Left lobe of liver (tissue), 2 donors: ENCODE measurements at regions not wholly inside any gene's neighbourhood (a gene's known extent, or its start where the extent isn't known, plus 50 kb on each side); places are given as distances from the start of the nearest gene placed in this dataset.

ENCODE experiments used
- ATAC-seq: fragments of 200-7000 bp; cut with Tn5 transposase; one replicate; pipeline ENCODE4 v1.9.1; 2020; ENCODE audit warnings: mild to moderate bottlenecking, moderate library complexity
- DNase-seq: peaks from one replicate; pipeline ENCODE4 v3.0.0-alpha.2; 2020; ENCODE audit warnings: low spot score
- donor health status: DM: no; HTN: no; CAD: no; lungs with moderate emphysema.
- donor health status: DM: no; HTN: yes; CAD: no.

DNA sequence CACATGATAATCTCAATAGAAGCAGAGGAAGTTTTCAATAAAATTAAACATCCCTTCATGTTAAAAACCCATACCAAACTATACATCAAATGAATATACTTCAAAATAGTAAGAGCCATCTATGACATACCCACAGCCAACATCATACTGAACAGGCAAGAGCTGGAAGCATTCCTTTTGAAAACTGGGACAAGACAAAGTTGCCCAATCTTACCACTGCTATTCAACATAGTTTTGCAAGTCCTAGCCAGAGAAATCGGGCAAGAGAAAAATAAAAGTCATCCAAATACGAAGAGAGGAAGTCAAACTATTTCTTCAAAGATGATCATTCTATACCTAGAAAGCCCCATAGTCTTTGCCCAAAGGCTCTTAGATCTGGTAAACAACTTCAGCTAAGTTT is 454.7 kb upstream of the PRICKLE1 start:
- ATAC-seq = no peak
- no peak for DNase-seq

DNA sequence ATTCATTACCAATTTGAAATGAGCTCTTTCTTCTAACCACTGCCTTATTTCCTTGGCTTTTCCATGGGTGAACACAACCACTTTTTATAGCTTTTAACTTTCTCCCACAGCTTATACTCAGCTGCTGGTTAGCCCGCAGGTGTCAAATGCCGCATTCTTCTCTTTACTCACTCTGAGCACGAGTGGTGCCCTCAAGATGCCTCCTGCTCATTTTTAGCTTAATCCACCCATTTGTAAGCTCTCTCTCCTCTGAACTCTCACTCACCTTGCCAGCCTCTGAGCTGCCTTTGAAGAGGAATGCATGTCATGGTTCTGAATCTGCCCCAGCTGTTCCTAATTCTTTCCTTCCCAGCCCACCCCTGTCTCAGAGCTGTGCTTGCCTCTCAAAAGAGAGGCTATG is 449.4 kb upstream of the PRICKLE1 start:
- no peak for DNase-seq
- ATAC-seq = no peak

DNA sequence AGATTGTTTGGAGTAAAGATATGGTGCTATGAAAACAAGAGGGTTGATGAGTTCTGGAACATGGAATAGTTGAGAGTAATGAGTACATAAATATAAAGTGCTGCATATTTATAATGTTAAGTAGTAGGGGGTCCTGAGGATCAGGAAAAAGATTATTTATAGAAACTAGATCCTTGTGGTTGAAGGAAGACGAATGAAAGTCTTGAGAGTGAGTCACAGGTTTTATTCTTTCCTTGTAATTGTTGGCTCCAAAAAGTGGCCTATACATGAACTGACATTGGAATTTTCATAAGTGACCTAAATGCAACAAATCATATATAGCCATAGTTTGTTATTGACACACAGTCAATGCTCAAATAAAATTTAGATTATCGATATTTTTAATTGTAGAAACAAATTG is 440.4 kb upstream of the PRICKLE1 start:
- ATAC-seq (no peak), DNase-seq (no peak)

DNA sequence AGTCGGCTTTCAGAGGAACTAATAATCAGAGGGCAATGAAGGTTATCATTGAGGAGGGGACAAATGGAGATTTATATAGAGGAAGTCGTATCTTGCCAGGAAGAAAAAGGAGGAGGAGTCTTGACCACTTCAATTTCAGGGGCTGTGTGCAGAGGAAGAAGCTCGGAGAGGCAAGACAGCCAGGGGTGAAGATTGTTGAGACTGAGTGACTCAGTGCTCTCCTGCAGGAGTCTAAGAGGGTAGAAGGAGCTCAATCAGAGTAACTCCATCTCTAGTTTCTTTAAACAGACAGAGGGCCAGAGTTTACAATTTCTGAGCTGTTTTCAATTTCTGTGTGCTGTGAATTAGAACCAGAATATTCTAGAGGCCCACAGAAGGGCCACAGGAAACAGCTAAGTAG is 439.3 kb upstream of the PRICKLE1 start:
- no peak for ATAC-seq
- no peak for DNase-seq

DNA sequence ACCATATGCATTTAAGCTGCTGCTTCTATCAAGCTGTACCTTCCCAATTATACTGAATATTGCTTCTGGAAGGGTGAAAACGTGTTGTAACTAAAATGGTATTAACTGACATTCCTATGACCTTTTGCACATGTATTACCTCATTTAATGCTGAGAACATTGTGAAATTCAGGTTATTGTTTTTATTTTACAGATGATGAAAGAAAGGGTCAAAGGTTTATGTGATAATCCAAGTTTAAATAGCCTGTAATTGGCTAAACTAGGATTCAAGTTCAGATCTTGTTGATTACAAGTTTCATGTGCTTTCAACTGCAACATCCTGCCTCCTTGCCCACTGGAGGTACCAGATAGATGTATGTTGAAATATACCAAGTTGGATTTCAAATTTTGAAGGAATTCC is 433.3 kb upstream of the PRICKLE1 start:
- ATAC-seq = no peak
- no peak for DNase-seq

DNA sequence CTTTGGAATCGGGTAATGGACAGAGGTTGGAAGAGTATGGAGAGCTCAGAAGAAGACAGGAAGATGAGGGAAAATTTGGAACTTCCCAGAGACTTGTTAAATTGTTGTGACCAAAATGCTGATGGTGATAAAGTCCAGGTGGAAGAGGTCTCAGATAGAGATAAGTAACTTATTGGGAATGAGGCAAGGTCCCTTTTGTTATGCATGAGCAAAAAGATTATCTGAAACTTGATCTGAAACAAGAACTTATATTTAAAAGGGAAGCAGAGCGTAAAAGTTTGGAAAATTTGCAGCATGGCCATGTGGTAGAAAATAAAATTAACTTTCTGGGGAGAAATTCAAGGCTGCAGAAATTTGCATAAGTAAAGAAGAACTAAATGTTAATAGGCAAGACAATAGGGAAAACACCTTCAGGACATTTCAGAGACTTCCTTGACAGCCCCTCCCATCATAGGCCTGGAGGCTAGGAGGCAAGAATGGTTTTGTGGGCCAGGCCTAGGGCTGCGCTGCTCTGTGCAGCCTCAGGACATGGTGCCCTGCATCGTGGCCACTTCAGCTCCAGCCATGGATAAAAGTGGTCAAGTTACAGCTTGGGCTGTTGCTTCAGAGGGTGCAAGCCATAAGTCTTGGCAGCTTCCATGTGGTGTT is 425.7 kb upstream of the PRICKLE1 start:
- no peak for ATAC-seq

DNA sequence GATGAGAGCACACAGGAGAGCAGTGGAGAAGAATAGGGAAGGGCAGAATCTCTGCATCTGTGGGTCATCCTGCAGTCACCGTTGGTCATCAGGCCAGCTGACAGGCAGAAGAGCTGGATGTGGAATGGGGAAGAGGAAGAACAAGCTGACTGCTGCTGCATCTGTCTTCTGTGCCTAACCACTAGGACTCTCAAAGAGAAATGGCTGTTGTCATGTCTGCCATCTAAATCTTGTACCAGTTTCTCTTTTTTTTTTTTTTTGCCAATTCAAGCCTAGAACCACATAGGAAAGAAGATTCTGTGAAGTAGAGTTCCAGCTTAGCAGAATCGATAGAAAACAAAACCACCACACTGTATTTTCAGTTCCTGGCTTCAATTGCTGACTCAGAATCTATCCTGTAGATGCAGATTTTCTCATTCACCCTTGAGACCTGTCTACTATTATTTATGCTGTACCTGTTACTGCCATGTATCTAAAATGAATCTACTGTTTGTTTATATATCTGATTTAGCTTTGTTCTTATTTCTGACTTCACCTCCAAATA is 421.9 kb upstream of the PRICKLE1 start:
- no peak for DNase-seq
- no peak for ATAC-seq

More for the DNA sequence above, 425.7 kb upstream of the PRICKLE1 start:
- DNase-seq = no peak

DNA sequence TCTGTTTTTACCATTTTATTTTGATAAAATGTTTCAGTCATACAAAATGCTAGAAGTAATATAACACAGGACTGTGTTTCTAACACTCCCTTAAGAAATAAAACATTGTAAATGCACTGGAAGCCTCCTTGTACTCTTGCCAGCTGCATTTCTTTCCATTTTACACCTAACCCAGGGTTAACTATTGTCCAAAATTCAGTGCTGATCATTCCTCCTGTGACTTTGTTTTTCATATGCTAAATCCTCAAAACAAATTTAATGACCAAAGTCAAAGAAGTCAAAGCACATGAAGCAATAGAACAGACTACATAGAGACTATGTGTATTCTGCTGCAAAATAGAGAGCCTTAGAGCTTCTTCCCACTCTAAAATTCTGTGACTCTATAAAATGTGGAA is 420.3 kb upstream of the PRICKLE1 start:
- ATAC-seq (no peak), DNase-seq (no peak)

DNA sequence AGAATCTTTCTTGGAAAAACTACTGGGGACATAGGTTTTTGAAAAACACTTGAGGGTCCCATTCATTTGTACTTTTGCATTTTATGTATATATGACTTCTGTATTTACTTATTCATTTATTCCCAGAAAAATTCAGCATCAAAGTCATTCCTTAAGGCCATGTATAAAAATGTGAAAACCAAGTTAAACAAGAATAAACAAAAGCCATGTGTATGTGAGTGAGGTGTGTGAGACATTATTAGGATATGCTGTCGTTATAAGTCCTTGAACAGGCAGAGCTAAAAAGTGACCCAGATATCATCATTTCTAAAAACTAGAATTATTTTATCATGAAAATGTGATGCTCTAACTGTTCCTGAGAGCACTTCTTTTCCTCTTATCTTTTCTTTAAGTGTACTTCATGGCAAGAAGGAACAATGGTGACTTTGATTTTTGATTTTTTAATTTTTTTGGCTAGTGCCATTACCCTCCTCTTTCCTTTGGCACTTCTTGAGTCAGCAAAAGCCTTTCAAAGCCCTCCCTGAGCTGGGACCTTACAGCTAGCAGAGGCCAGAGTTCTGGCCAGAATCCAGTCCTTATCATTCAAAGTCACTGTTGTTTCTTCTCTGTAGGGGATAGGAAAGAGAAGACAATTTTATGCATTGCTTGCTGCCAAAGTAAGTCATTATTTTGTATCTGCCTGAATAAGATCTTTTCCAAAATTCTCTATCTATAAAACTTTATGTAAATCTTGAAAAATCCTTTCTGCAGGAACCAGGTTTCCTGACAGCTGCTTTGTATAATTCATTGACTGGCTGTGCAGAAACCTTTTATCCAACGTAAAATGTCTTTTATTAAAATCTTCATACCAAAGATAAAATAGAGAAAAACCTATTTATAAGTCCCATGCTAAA is 419.7 kb upstream of the PRICKLE1 start:
- no peak for DNase-seq
- peak; percentile 21 for ATAC-seq

DNA sequence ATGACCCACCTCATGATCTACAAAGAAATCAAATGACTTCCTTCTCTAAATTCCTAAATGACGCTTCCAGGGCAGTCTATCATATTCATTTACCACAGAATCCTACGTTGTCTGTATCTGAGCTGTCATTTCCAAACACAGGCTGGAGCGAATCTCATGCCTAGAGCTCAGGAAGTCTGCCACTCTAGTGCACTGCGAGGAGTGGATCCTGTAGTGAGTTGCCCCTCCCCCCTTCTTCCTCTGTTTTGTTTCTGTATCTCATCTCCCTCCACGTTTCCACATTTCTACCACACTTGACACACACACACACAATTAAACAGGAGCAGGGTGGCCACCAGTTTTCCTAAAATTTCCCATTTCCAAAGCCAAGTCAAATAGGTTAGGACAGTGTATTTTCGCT is 415.4 kb upstream of the PRICKLE1 start:
- DNase-seq = no peak
- no peak for ATAC-seq

DNA sequence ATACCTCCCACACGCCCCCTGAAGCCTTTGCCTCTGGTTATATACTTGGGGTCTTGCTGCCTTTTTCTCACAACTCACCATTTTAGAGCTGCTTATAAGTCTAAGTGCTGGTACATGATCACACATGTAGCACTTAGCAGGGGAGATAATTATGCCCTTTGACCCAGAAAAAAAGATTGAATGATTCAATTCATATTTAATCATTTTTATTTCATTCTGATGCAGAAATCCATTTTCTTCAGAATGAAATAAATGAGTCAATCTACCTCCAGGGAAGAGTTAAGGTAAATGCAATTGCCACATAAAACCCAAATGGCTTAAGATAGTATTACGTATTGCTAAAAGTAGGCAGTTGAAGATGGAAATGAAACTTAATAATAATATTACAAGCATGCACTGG is 414.6 kb upstream of the PRICKLE1 start:
- DNase-seq = no peak
- ATAC-seq = no peak

DNA sequence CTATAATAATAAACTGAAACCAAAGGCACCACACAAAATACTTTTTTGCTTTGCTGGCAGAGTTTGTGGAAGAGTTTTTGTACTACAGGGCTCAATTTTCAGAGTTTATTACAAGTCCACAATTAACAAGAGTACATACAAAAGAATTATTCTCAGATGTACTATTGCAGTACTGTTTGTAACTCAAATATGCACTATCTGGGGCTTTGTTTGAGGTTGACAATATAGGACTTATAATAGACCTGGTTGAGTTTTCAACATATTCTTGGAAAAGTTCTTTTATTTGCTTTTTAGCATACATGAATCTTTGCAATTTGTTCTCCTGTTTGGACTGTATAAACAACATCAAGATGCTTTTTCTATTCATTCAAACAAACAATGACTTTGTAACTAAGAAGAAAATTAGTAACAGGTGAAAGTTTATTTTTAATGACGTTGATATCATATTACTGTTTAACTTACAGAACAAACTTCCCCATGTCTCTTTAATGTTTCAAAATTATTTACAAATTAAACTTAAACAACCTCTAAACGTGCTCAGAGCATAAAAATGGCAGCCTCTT is 407.4 kb upstream of the PRICKLE1 start:
- DNase-seq (no peak), ATAC-seq (no peak)

DNA sequence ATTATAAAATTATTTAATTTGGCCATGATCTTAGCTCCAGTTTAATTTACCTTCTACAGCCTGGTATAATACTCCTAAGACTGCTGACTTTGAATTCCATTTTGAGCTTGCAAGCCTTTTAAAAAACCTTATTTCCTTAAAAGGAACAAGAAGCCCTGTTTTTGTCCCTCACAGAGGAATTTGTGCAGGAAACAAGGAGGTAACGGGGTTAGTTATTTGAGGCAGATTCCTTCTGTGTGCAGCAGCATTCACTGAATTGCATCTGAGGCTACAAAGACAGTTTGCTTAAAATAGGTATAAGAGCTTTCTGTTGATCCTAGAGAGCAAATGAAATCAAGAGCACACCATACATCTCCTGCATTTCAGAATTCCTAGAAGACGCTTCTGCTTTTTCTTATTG is 403.3 kb upstream of the PRICKLE1 start:
- ATAC-seq = no peak
- no peak for DNase-seq

DNA sequence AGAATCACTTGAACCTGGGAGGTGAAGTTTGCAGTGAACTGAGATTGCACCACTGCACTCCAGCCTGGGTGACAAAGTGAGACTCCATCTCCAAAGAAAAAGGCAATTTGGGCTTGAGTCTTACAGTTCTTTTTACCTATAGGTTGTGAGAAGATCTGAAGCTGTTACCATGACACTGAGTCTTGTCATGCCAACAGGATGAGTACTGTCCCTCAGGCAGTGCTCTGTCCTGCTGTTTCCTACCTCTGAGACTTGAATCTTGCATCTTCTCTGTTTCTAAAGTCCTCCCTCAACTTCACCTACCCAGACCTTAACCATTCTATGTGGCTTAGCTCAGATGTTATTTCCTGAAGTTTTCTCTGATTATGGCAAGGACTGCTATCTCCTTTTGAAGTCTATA is 400.8 kb upstream of the PRICKLE1 start:
- DNase-seq = no peak
- no peak for ATAC-seq

DNA sequence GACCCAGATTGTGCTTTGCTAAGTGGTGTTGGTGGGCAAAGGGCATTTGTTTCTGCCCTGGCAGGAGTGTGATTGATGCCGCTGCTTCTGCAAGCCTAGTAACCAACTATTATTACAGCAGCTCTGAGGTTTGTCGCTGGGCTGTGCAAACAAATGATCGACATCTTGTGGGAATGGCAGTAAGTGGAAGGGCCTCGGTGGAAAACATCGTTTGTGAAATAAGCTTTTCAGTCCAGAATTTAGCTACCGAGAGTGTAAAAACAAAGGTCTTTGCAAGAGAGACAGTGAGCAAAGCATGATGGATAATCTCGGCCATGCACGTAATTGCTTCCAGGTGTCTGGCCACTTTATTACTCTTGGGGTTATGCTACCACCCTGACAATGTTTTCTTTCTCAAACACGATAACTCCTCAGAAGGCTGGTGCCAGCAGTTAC is 397.7 kb upstream of the PRICKLE1 start:
- ATAC-seq (no peak), DNase-seq (no peak)

DNA sequence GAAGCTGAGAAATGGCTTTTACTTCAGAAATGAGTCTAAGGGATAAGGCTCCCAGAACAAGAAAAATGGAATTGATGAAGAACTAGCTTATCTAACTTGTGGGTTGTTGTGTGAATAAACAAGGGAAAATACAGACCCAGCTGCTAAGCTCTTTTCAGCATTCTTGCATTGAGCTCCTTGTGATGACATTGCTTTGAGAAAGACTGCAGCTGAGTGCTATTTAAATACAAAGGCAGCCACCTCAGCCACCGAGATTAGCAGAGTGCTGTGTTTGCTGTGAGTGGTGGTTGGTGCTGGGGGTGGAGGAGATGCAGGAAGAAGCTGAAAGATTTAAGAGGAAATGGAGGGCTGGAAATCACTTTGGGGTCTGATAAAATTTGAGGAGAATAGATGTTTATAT is 396.0 kb upstream of the PRICKLE1 start:
- no peak for ATAC-seq

DNA sequence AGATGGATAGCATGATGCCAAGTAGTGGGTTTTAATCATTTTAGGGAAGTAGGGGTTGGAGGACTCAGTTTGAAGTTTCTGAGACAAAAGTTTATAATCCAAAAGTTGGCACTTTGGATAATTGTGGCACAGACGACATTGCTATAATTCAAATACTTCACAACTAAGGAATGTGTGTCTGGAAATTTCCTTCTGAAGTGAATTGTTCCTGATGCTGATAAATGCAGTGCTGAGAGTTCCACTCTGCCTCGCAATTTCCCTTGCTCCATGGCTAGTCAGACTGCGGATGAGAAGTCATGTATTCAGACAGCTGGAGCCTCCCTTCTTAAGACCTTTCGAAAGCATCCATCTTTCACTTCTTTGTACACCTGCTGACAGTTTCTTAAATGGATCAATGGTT is 393.3 kb upstream of the PRICKLE1 start:
- no peak for DNase-seq
- ATAC-seq = no peak

More for the DNA sequence above, 396.0 kb upstream of the PRICKLE1 start:
- DNase-seq = no peak

DNA sequence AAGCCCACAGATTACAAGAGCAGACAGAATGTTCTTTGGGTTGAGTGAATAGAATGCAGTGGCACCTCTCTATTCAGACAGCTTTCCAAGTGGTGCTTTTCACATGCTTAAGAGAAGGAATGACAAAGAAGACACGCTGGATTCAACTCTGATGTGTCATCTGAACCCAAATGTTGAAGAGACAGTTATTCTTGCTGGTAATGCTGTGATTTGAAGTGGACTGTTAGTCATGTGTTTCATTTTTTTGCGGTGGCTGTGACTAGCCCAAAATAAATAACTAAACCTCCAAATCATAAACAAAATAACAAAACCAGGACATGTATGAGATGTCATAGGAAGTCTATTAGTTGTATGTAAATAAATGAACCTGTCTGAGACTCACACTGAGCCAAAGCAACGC is 391.8 kb upstream of the PRICKLE1 start:
- DNase-seq (no peak), ATAC-seq (no peak)

DNA sequence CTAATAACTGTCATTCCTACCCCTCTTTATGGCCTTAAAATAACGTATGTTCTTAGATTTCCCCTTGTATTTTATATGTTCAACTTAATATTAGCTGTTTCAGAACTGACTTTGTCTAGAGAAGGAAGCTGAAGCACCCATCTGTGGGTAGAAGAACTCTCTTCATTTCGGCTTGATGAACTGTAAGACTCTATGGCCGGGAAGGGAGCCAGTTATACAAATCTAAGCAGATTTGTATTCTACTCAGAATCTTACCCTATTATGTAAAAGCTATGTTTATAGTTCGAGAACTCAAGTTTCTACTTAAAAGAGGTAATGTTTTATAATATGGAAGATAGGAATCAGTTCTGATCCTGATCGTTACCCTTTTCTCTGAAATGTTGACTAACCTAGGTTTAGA is 390.9 kb upstream of the PRICKLE1 start:
- DNase-seq = no peak
- ATAC-seq = no peak

DNA sequence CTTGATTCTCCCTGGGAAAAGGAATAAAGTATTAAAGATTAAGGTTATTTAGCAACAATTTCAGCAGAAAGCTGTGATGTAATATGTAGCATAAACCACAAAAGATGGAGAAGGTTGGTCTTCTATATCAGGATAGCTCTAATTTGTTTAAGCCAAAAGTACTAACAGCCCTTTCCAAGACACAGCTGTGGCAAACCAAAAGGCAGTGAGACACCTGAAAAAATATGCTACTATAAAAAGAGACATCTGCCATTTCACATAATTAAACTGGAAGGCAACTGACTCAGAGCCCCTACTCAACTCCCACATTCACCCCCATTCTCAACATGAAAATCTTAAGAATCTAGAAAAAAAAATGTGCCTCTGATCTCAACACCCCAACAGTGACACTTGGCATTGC is 390.2 kb upstream of the PRICKLE1 start:
- ATAC-seq (no peak), DNase-seq (no peak)

DNA sequence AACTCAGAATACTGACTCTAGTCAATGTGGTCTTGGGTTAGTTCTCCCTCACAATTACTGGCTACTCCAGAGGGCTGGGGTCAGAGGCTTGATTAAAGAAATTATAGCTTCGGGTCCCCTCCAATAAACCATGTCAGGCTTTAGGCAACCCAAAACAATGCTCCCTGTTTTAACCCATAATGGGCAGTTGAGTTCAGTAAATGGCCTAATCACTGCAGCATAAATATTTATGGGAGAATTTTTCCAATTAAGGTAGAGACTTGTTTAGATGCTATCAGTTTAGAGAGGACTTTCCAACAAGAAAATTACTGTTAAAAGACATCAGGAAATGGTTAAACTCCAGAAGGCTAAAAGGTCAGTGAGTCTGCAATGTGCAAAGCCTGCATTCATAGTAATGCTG is 389.2 kb upstream of the PRICKLE1 start:
- ATAC-seq (no peak), DNase-seq (no peak)
